HL-60 (cell line): ENCODE measurements at regions not wholly inside any gene's neighbourhood (a gene's known extent, or its start where the extent isn't known, plus 50 kb on each side); places are given as distances from the start of the nearest gene placed in this dataset.

ENCODE experiments used
- POLR2AphosphoS5 ChIP-seq: IDR thresholded peaks from 2 replicates; pipeline ENCODE4 v1.6.1; 2012; ENCODE audit warnings: low read depth
- TF ChIP-seq, protein P1 (sequence below): IDR thresholded peaks from one replicate; pipeline ENCODE4 v1.5.1; 2011; ENCODE audit warnings: low read length, control low read depth, inconsistent platforms; ENCODE audit not compliant: insufficient read depth

DNA sequence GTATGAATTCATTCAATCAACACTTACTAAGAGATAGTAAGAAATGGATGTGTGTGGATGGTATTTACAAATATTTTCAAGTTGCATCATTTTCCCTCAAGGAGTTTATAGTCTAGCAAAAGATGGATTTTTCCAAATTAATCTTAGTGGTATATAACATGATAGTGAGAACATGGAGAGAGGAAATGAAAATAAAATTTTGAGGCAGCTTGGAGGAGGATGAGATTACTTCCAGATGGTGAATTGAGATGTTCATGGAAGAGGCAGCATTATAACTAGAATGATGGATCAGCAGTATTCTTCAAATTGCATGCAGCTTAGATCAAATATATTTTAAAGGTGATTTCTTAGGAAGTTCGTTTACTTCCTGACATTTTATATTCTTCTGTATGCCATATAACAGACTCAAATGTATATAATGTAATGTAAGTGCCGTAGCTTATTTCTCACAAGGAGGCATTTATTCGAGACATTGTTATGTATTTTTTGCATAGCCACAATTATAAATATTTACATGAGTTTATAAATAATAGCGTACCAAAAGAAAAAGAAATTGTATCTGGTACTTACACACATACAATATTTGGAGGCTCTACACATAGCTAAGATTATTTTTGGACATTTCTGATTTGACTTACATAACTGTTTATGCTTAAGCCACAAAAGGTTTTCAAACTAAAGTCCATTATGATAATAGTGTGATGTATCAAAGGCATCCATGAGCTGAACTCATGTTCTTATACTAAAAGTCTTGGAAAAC is 439.4 kb downstream of the SPRY1 start:
- TF ChIP-seq, protein P1, sequence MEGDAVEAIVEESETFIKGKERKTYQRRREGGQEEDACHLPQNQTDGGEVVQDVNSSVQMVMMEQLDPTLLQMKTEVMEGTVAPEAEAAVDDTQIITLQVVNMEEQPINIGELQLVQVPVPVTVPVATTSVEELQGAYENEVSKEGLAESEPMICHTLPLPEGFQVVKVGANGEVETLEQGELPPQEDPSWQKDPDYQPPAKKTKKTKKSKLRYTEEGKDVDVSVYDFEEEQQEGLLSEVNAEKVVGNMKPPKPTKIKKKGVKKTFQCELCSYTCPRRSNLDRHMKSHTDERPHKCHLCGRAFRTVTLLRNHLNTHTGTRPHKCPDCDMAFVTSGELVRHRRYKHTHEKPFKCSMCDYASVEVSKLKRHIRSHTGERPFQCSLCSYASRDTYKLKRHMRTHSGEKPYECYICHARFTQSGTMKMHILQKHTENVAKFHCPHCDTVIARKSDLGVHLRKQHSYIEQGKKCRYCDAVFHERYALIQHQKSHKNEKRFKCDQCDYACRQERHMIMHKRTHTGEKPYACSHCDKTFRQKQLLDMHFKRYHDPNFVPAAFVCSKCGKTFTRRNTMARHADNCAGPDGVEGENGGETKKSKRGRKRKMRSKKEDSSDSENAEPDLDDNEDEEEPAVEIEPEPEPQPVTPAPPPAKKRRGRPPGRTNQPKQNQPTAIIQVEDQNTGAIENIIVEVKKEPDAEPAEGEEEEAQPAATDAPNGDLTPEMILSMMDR: no peak
- TF ChIP-seq POLR2AphosphoS5: no peak
